ENCODE measurements at regions not wholly inside any gene's neighbourhood (a gene's known extent, or its start where the extent isn't known, plus 50 kb on each side); places are given as distances from the start of the nearest gene placed in this dataset.
"Not testable (repeated sequence)": the region's sequence is repeated elsewhere in the genome, so short reads cannot be mapped to it uniquely, and the experiment has no call there.

DNA sequence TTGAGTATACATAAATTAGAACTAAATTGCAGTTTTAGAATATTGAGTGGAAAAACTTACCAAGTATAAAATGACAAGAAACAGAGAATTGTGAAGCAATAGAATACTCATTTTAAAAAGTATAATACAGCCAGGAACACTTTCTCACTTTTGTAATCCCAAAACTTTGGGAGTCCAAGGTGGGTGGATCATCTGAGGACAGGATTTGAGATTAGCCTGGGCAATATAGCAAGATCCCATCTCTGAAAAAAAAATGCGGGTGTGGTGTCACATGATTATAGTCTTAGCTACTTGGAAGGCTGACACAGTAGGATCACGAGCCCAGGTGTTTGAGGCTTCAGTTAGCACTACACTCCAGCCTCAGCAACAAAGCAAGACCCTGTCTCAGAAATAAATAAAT lies 440.9 kb upstream of the POT1 start:
- no peak for DNase-seq (ENCODE audit: low spot score)

- no peak for DNase-seq (ENCODE audit: low spot score)
Measured at GRCh38 chr7:125363873-125364272, 434.2 kb upstream of the POT1 start.

- no peak for DNase-seq (ENCODE audit: low spot score)
Measured at GRCh38 chr7:125358551-125359167, 429.0 kb upstream of the POT1 start.

DNA sequence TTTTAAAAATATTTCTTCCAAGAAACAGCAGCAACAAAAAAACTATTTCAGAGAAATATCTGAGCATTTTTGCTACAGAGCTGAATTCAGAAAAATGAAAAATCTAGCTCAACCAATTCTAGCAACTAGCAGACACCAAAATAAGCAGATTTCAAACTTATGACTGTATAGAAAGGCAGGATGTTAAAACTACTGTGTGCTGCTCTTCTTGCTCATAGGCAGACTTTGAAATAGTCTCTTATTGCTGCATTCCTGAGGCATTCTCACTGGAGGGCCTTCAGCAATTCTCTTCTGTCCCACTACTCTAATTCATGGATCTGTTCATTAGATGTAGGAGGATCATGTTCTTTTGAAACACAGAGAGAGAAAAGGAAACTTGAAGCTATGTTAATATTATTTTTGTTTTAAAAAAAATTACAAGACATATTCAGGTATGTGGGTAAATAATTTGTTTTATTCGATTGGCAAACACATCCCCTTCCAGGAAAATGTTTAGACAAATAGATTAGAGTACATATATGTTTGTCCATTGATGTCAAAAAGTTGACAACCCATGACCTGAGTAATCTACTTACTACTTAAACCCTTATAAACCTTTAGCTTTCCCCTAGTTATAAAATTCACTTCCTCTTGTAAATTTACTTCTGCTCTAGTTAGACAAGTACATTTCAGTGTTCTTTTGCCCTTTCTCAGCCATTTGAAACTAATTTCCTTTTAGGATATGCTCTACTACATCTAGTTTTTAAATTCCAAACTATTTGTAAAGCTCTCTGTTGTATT lies 428.2 kb upstream of the POT1 start:
- DNase-seq (ENCODE audit: low spot score), result no peak

DNA sequence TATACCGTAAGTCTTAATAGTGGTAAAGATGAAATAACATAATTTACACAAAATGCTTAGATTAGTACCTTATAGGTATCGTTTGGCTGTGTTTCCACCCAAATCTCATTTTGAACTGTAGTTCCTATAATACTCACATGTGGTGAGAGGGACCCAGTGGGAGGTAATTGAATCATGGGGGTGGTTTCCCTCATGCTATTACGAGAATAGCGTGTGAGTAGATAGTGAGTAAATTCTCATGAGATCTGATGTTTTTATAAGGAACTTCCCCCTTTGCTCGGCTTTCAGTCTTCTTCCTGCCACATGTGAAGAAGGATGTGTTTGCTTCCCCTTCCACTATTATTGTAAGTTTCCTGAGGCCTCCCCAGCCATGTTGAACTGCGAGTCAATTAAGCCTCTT lies 426.3 kb upstream of the POT1 start:
- DNase-seq (ENCODE audit: low spot score), result no peak

DNA sequence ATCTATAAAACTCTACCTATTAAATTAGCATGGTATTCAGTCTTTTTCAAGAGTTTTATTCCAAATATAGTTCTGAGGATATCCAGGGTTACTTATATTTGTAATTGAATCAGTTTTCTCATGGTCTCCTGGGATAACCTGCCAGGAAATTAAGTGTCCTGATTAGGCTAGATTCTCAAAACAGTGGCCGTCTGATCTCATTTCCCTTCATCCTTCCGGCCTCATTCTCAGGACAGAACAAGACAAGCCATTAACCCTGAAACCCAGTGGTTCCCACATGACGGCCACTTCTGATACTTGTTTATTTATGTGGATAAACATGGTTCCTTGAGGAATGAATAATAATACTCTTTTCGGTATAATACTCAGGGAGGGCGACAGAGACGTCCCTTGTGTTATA lies 417.6 kb upstream of the POT1 start:
- DNase-seq (ENCODE audit: low spot score), result no peak

- no peak for DNase-seq (ENCODE audit: low spot score)
Measured at GRCh38 chr7:125338110-125338509, 408.5 kb upstream of the POT1 start.

- no peak for DNase-seq (ENCODE audit: low spot score)
Measured at GRCh38 chr7:125336326-125336725, 406.7 kb upstream of the POT1 start.

DNA sequence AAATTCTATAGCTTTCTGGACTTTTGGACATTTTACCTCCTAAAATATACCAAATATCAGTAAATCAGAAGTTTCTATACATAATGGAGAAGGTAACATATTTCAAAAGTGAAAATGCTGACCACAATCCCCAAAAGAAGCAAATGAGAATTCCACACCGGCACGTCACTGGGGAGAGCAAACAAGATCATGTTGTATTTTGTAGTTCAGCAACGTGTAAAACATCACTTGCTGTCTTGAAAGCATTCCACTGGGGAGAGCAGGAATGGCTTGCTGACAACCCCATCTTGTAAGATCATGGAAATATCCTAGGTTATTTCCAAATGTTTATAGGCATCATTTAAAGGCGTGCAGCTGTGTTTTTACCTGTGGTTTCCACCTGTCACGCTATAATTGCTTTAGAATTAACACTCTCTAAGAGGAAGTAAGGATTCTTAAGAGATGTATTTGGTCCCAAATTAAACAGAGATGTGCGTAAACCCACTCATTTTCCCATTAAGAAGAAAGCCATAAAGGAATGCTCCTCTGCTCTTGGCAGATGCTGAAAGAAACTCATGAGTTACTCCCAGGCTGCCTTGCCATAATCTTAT lies 397.1 kb upstream of the POT1 start:
- no peak for DNase-seq (ENCODE audit: low spot score)

DNA sequence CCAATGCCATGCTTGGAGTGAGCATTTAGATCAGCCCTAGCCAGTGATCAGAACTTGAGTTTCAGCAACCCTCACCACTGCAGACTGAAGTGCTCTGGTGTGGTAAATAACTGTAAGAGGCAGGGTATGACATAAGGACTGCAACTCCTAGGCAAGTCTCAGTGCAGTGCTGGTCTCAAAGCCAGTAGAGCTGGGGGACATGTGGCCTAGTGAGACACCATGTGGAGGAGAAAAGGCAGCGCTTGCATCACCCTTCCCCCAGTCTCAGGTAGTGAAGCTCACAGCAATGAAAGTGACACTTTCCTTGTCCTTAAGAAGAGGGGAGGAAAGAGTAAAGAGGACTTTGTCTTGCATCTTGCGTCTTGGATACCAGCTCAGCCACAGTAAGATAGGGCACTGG lies 386.8 kb upstream of the POT1 start:
- DNase-seq (ENCODE audit: low spot score), result no peak

GRCh38 chr7:125299003-125299765 lies 369.6 kb upstream of the POT1 start:
- DNase-seq (ENCODE audit: low spot score), result no peak

- no peak for DNase-seq (ENCODE audit: low spot score)
Measured at GRCh38 chr7:125279961-125280360, 350.3 kb upstream of the POT1 start.

- no peak for DNase-seq (ENCODE audit: low spot score)
Measured at GRCh38 chr7:125278318-125278717, 348.7 kb upstream of the POT1 start.

- DNase-seq (ENCODE audit: low spot score), result not testable (repeated sequence)
Measured at GRCh38 chr7:125274742-125275141, 345.1 kb upstream of the POT1 start.

DNA sequence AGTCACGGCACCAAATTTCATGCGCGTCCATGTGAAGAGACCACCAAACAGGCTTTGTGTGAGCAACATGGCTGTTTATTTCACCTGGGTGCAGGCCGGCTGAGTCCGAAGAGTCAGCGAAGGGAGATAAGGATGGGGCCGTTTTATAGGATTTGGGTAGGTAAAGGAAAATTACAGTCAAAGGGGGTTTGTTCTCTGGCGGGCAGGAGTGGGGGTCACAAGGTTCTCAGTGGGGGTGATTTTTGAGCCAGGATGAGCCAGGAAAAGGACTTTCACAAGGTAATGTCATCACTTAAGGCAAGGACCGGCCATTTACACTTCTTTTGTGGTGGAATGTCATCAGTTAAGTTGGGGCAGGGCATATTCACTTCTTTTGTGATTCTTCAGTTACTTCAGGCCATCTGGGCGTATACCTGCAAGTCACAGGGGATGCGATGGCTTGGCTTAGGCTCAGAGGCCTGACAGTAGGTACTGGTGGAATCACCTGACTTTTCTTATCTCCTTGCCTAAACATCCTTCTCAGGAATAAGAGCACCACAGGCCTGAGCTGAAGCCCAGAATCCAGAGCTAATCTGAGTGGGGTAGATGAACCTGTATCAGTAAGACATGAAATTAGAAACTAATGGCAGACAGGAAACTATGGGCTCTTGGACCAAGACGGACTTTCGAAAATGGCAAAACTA lies 334.7 kb upstream of the POT1 start:
- not testable (repeated sequence) for DNase-seq (ENCODE audit: low spot score)

DNA sequence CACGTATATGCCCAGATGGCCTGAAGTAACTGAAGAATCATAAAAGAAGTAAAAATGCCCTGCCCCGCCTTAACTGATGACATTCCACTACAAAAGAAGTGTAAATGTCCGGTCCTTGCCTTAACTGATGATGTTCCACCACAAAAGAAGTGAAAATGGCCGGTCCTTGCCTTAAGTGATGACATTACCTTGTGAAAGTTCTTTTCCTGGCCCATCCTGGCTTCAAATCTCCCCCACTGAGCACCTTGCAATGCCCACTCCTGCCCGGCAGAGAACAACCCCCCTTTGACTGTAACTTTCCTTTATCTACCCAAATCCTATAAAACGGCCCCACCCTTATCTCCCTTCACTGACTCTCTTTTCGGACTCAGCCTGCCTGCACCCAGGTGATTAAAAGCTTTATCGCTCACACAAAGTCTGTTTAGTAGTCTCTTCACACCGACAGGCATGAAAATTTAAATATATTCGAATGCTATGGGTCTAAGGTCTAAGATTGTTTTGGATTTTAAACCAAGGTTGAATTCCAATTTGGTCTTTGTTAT lies 329.3 kb upstream of the POT1 start:
- not testable (repeated sequence) for DNase-seq (ENCODE audit: low spot score)

DNA sequence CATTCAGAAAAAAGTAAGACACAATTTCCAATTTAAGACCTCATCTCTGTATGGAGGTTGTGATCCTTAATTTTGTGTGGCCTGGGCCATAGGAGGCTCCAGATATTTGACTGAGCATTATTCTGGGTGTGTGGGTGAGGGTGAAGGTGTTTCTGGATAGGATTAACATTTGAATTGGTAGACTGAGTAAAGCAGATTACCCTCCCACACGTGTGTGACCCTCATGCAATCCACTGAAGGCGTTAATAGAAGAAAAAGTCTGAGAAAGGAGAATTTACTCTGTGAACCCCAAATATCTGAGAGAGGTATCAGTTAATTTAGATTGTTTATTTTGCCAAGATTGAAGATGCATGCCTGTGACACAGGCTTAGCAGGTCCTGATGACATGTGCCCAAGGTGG lies 328.0 kb upstream of the POT1 start:
- DNase-seq (ENCODE audit: low spot score), result no peak

DNA sequence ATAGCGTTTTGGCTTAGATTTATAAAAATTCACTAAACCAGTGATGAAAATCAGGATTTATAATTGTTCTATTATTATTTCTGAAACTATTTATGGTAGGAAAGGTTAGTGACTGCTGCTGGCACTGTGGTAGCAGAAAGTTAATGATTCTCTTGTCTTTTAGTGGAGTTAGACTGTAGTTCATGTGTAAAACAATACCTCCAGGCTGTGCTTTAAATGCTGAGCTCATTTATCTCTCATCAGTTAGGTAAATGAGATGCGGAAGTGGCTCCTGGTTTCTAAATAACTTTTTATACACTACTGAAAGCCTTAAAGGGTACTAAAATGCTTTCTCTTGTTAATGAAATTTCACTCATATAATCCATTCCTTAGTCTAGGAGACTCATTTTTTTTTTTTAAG lies 326.8 kb upstream of the POT1 start:
- no peak for DNase-seq (ENCODE audit: low spot score)

DNA sequence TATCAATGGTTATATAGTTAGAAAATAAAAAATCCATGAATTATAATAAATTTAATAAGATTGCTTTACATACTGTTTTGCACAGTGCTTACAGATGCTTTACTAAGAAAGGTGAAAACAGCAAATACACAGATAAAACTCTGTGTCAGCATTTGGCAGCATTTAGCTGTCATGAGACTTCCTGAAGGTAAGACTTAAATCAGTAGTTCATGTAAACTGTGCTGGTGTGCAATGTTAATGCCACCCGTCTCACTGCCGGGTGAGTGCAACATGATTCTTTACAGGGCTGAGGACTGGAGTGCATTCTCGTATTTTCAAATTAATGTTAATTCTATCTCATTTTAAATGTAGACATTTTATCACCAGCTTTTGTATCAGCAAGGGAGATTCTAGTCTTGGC lies 326.2 kb upstream of the POT1 start:
- DNase-seq (ENCODE audit: low spot score), result no peak

GRCh38 chr7:125254566-125254965 lies 324.9 kb upstream of the POT1 start:
- DNase-seq (ENCODE audit: low spot score), result no peak

GRCh38 chr7:125253452-125254190 lies 324.0 kb upstream of the POT1 start:
- no peak for DNase-seq (ENCODE audit: low spot score)
